SK-N-SH treated with all-trans-retinoic acid at 6 μM for 48 hours (cell line): ENCODE measurements at regions not wholly inside any gene's neighbourhood (a gene's known extent, or its start where the extent isn't known, plus 50 kb on each side); places are given as distances from the start of the nearest gene placed in this dataset.

Experiments
- ATAC-seq: fragments of 200-7000 bp; cut with Tn5 transposase; 3 replicates; pipeline ENCODE4 v1.9.1; 2020; ENCODE audit warnings: mild to moderate bottlenecking, moderate library complexity
- ARNTL ChIP-seq: fragments of 450-650 bp; formaldehyde crosslinking; IDR thresholded peaks from 2 replicates; pipeline ENCODE4 v1.5.0; 2020; ENCODE audit warnings: low read depth, mild to moderate bottlenecking, moderate library complexity, borderline replicate concordance
- BACH2 ChIP-seq: fragments of 250-450 bp; sonication (Bioruptor Pico); IDR thresholded peaks from 2 replicates; pipeline ENCODE4 v1.9.0; 2021; ENCODE audit warnings: mild to moderate bottlenecking, borderline replicate concordance
- CSDC2 ChIP-seq: fragments of 250-450 bp; sonication (Bioruptor Pico); IDR thresholded peaks from 2 replicates; pipeline ENCODE4 v1.5.0; 2020; ENCODE audit warnings: mild to moderate bottlenecking, moderate library complexity
- GLIS3 ChIP-seq: fragments of 250-450 bp; sonication (Bioruptor Pico); IDR thresholded peaks from 2 replicates; pipeline ENCODE4 v1.5.0; 2020; ENCODE audit warnings: mild to moderate bottlenecking, moderate library complexity
- ISL1 ChIP-seq: fragments of 250-450 bp; sonication (Bioruptor Pico); IDR thresholded peaks from 2 replicates; pipeline ENCODE4 v2.1.2; 2022; ENCODE audit warnings: mild to moderate bottlenecking, moderate library complexity
- RARB ChIP-seq: fragments of 250-450 bp; sonication (Bioruptor Pico); IDR thresholded peaks from 2 replicates; pipeline ENCODE4 v1.8.0; 2021; ENCODE audit warnings: mild to moderate bottlenecking, moderate library complexity
- SNAI2 ChIP-seq: fragments of 250-450 bp; sonication (Bioruptor Pico); IDR thresholded peaks from 2 replicates; pipeline ENCODE4 v1.5.0; 2020; ENCODE audit warnings: mild to moderate bottlenecking, moderate library complexity
- TCF4 ChIP-seq: fragments of 250-450 bp; sonication (Bioruptor Pico); IDR thresholded peaks from 2 replicates; pipeline ENCODE4 v1.8.0; 2021; ENCODE audit warnings: mild to moderate bottlenecking, moderate library complexity, borderline replicate concordance
- TOX ChIP-seq: fragments of 250-450 bp; sonication (Bioruptor Pico); IDR thresholded peaks from 2 replicates; pipeline ENCODE4 v1.8.0; 2021; ENCODE audit warnings: mild to moderate bottlenecking, moderate library complexity, borderline replicate concordance
- ZC3H10 ChIP-seq: fragments of 250-450 bp; sonication (Bioruptor Pico); IDR thresholded peaks from 2 replicates; pipeline ENCODE4 v1.5.1; 2021; ENCODE audit warnings: mild to moderate bottlenecking, moderate library complexity
- ZFP3 ChIP-seq: fragments of 250-450 bp; sonication (Bioruptor Pico); IDR thresholded peaks from 2 replicates; pipeline ENCODE4 v1.5.0; 2020; ENCODE audit warnings: mild to moderate bottlenecking, moderate library complexity
- ZFP30 ChIP-seq: fragments of 450-650 bp; formaldehyde crosslinking; IDR thresholded peaks from 2 replicates; pipeline ENCODE4 v1.5.0; 2022; ENCODE audit warnings: mild to moderate bottlenecking, moderate library complexity
- ZNF70 ChIP-seq: fragments of 450-650 bp; formaldehyde crosslinking; IDR thresholded peaks from 2 replicates; pipeline ENCODE4 v1.5.0; 2020; ENCODE audit warnings: mild to moderate bottlenecking, moderate library complexity
- ZNF8 ChIP-seq: fragments of 450-650 bp; formaldehyde crosslinking; IDR thresholded peaks from 2 replicates; pipeline ENCODE4 v1.5.0; 2020; ENCODE audit warnings: mild to moderate bottlenecking, moderate library complexity
- TF ChIP-seq, protein P1 (sequence below): fragments of 250-450 bp; sonication (Bioruptor Pico); IDR thresholded peaks from 2 replicates; pipeline ENCODE4 v1.8.0; 2020; ENCODE audit warnings: mild to moderate bottlenecking, moderate library complexity, borderline replicate concordance
- TF ChIP-seq, protein P2 (sequence below): fragments of 250-450 bp; sonication (Bioruptor Pico); IDR thresholded peaks from 2 replicates; pipeline ENCODE4 v1.8.0; 2021; ENCODE audit warnings: low read depth, mild to moderate bottlenecking, moderate library complexity, borderline replicate concordance
- TF ChIP-seq, protein P3 (sequence below): fragments of 250-450 bp; sonication (Bioruptor Pico); IDR thresholded peaks from 2 replicates; pipeline ENCODE4 v1.5.0; 2020; ENCODE audit warnings: mild to moderate bottlenecking, moderate library complexity
- TF ChIP-seq, protein P4 (sequence below): fragments of 250-450 bp; sonication (Bioruptor Pico); IDR thresholded peaks from 2 replicates; pipeline ENCODE4 v1.5.1; 2021; ENCODE audit warnings: mild to moderate bottlenecking, moderate library complexity

DNA sequence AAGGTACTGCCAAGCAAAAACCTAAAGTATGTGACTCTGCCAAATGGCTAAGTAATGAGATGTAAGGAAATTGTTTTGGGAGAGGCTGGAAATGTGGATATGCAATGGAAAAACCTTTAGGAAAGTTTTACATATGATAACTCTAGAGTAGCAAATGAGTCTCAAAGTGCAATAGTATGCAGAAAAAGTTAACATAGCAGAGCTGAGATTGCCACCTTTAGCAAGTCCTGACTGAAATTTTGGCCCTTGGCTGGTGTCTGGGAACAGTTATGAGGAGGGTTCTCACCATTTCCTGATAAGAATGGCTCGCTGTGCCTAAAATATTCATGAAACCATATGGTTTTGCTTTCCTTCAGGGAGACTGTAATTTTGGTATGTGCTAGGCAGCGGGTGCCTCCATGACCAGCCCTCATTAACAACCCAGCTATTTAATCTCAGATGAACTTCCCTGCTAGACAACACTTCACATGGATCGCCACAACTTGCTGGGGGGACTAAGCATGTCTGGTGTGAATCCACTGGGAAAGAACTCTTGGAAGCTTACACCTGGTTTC lies 72.3 kb upstream of the ERBB4 start:
- TF ChIP-seq, protein P1, sequence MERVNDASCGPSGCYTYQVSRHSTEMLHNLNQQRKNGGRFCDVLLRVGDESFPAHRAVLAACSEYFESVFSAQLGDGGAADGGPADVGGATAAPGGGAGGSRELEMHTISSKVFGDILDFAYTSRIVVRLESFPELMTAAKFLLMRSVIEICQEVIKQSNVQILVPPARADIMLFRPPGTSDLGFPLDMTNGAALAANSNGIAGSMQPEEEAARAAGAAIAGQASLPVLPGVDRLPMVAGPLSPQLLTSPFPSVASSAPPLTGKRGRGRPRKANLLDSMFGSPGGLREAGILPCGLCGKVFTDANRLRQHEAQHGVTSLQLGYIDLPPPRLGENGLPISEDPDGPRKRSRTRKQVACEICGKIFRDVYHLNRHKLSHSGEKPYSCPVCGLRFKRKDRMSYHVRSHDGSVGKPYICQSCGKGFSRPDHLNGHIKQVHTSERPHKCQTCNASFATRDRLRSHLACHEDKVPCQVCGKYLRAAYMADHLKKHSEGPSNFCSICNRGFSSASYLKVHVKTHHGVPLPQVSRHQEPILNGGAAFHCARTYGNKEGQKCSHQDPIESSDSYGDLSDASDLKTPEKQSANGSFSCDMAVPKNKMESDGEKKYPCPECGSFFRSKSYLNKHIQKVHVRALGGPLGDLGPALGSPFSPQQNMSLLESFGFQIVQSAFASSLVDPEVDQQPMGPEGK (CRISPR knock-in tag) = no peak
- TF ChIP-seq BACH2 (CRISPR knock-in tag) = no peak
- no peak for TF ChIP-seq ARNTL (CRISPR knock-in tag)
- no peak for TF ChIP-seq RARB (CRISPR knock-in tag)
- TF ChIP-seq TOX (CRISPR knock-in tag) = no peak
- no peak for TF ChIP-seq SNAI2 (CRISPR knock-in tag)
- no peak for TF ChIP-seq ZFP30 (CRISPR knock-in tag)
- no peak for TF ChIP-seq ISL1 (CRISPR knock-in tag)
- TF ChIP-seq, protein P2, sequence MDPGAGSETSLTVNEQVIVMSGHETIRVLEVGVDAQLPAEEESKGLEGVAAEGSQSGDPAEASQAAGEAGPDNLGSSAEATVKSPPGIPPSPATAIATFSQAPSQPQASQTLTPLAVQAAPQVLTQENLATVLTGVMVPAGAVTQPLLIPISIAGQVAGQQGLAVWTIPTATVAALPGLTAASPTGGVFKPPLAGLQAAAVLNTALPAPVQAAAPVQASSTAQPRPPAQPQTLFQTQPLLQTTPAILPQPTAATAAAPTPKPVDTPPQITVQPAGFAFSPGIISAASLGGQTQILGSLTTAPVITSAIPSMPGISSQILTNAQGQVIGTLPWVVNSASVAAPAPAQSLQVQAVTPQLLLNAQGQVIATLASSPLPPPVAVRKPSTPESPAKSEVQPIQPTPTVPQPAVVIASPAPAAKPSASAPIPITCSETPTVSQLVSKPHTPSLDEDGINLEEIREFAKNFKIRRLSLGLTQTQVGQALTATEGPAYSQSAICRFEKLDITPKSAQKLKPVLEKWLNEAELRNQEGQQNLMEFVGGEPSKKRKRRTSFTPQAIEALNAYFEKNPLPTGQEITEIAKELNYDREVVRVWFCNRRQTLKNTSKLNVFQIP = no peak
- no peak for TF ChIP-seq ZFP3
- TF ChIP-seq, protein P3, sequence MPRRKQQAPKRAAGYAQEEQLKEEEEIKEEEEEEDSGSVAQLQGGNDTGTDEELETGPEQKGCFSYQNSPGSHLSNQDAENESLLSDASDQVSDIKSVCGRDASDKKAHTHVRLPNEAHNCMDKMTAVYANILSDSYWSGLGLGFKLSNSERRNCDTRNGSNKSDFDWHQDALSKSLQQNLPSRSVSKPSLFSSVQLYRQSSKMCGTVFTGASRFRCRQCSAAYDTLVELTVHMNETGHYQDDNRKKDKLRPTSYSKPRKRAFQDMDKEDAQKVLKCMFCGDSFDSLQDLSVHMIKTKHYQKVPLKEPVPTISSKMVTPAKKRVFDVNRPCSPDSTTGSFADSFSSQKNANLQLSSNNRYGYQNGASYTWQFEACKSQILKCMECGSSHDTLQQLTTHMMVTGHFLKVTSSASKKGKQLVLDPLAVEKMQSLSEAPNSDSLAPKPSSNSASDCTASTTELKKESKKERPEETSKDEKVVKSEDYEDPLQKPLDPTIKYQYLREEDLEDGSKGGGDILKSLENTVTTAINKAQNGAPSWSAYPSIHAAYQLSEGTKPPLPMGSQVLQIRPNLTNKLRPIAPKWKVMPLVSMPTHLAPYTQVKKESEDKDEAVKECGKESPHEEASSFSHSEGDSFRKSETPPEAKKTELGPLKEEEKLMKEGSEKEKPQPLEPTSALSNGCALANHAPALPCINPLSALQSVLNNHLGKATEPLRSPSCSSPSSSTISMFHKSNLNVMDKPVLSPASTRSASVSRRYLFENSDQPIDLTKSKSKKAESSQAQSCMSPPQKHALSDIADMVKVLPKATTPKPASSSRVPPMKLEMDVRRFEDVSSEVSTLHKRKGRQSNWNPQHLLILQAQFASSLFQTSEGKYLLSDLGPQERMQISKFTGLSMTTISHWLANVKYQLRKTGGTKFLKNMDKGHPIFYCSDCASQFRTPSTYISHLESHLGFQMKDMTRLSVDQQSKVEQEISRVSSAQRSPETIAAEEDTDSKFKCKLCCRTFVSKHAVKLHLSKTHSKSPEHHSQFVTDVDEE (CRISPR knock-in tag) = no peak
- TF ChIP-seq CSDC2 (CRISPR knock-in tag) = no peak
- no peak for TF ChIP-seq TCF4 (CRISPR knock-in tag)
- no peak for TF ChIP-seq ZC3H10 (CRISPR knock-in tag)
- no peak for TF ChIP-seq GLIS3 (CRISPR knock-in tag)
- no peak for TF ChIP-seq ZNF70 (CRISPR knock-in tag)
- no peak for TF ChIP-seq ZNF8 (CRISPR knock-in tag)
- no peak for ATAC-seq

DNA sequence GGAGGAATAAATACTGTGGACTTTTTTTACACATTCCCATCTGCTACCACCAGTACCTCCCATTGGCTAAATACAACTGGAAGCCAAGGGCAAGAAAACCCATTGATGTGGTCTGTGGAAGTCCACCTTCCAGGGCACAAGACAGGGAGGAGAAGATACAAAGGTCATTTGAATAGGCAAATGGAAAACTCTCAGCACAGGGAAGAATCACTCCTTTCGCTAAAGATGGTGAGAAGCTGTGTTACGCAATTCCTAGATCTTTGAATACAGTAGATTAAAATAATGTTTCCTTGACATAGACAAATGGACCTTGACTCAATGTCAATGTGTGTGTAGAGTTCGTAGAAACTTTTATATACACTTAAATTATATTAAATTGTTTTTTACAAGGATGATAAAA lies 70.9 kb upstream of the ERBB4 start:
- no peak for TF ChIP-seq ZNF8 (CRISPR knock-in tag)
- TF ChIP-seq, protein P2 = no peak
- TF ChIP-seq, protein P3 (CRISPR knock-in tag) = no peak
- TF ChIP-seq ISL1 (CRISPR knock-in tag) = no peak
- TF ChIP-seq, protein P4, sequence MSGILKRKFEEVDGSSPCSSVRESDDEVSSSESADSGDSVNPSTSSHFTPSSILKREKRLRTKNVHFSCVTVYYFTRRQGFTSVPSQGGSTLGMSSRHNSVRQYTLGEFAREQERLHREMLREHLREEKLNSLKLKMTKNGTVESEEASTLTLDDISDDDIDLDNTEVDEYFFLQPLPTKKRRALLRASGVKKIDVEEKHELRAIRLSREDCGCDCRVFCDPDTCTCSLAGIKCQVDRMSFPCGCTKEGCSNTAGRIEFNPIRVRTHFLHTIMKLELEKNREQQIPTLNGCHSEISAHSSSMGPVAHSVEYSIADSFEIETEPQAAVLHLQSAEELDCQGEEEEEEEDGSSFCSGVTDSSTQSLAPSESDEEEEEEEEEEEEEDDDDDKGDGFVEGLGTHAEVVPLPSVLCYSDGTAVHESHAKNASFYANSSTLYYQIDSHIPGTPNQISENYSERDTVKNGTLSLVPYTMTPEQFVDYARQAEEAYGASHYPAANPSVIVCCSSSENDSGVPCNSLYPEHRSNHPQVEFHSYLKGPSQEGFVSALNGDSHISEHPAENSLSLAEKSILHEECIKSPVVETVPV (CRISPR knock-in tag) = no peak
- no peak for TF ChIP-seq ZFP3
- ATAC-seq = no peak
